ENCODE measurements at regions not wholly inside any gene's neighbourhood (a gene's known extent, or its start where the extent isn't known, plus 50 kb on each side); places are given as distances from the start of the nearest gene placed in this dataset.

GRCh38 chr5:34564710-34565235 is 91.4 kb upstream of the RAI14 start:
- Histone ChIP-seq H3K27me3 (no peaks in the 10 kb centered on the region), H3K9me3 (no peaks in the 10 kb centered on the region), H3K4me1 (peaks cover 0 to 9% (median 0%) of the 10 kb centered on the region in 4 donors), H3K27ac (peak overlapping the region in 1 of 4 donors; percentile 66), H3K4me3 (no peak overlapping the region), H3K36me3 (no peaks in the 10 kb centered on the region)
- TF ChIP-seq EP300 (IDR thresholded peaks at IDR 0.05) = peak in 1 of 2 donors; percentile 20
- no peak for TF ChIP-seq CTCF (IDR thresholded peaks at IDR 0.05)
- TF ChIP-seq POLR2A (IDR thresholded peaks at IDR 0.05) = no peak
- peak in 1 of 2 donors; percentile 15 for DNase-seq (ENCODE audit: low spot score in 2 of 2)
- WGBS, 2 donors = 80 to 86% methylated on average over 15 of the region's 15 CpGs

GRCh38 chr5:34570143-34570542 is 86.0 kb upstream of the RAI14 start:
- no peak overlapping the region for H3K4me3 ChIP-seq
- WGBS, 2 donors = 92 to 96% methylated on average over 6 of the region's 6 CpGs
- H3K9me3 ChIP-seq = no peaks in the 10 kb centered on the region
- no peak overlapping the region for H3K27ac ChIP-seq
- H3K27me3 ChIP-seq = no peaks in the 10 kb centered on the region
- no peaks in the 10 kb centered on the region for H3K36me3 ChIP-seq
- TF ChIP-seq CTCF (IDR thresholded peaks at IDR 0.05) = no peak
- DNase-seq (ENCODE audit: low spot score in 2 of 2) = no peak
- H3K4me1 ChIP-seq = peaks cover 0 to 15% (median 0%) of the 10 kb centered on the region in 4 donors

GRCh38 chr5:34570721-34571676 is 85.1 kb upstream of the RAI14 start:
- Histone ChIP-seq H3K27me3 (no peaks in the 10 kb centered on the region), H3K4me3 (no peak overlapping the region), H3K27ac (peak overlapping the region in 2 of 4 donors; percentile 44 to 46), H3K4me1 (peaks cover 0 to 15% (median 0%) of the 10 kb centered on the region in 4 donors), H3K36me3 (no peaks in the 10 kb centered on the region), H3K9me3 (no peaks in the 10 kb centered on the region)
- DNase-seq (ENCODE audit: low spot score in 2 of 2) = no peak
- TF ChIP-seq CTCF (IDR thresholded peaks at IDR 0.05) (no peak), EP300 (IDR thresholded peaks at IDR 0.05) (no peak), POLR2A (IDR thresholded peaks at IDR 0.05) (no peak)
- 32 to 39% methylated on average over 5 of the region's 5 CpGs for WGBS, 2 donors

GRCh38 chr5:34571677-34572041 is 84.5 kb upstream of the RAI14 start:
- H3K9me3 ChIP-seq = no peaks in the 10 kb centered on the region
- no peak for DNase-seq (ENCODE audit: low spot score in 2 of 2)
- no peak overlapping the region for H3K4me3 ChIP-seq
- no peaks in the 10 kb centered on the region for H3K27me3 ChIP-seq
- TF ChIP-seq CTCF (IDR thresholded peaks at IDR 0.05) (no peak), POLR2A (IDR thresholded peaks at IDR 0.05) (no peak), EP300 (IDR thresholded peaks at IDR 0.05) (no peak)
- H3K4me1 ChIP-seq = peaks cover 0 to 15% (median 0%) of the 10 kb centered on the region in 4 donors
- 88 to 93% methylated on average over 3 of the region's 3 CpGs for WGBS, 2 donors
- peak overlapping the region in 1 of 4 donors; percentile 44 for H3K27ac ChIP-seq
- no peaks in the 10 kb centered on the region for H3K36me3 ChIP-seq

GRCh38 chr5:34574936-34575467 is 81.1 kb upstream of the RAI14 start:
- peaks cover 0 to 15% (median 0%) of the 10 kb centered on the region in 4 donors for H3K4me1 ChIP-seq
- TF ChIP-seq POLR2A (IDR thresholded peaks at IDR 0.05) (no peak), CTCF (IDR thresholded peaks at IDR 0.05) (no peak), EP300 (IDR thresholded peaks at IDR 0.05) (no peak)
- H3K27me3 ChIP-seq = no peaks in the 10 kb centered on the region
- H3K36me3 ChIP-seq = no peaks in the 10 kb centered on the region
- no peaks in the 10 kb centered on the region for H3K9me3 ChIP-seq
- DNase-seq (ENCODE audit: low spot score in 2 of 2) = no peak
- WGBS, 2 donors = 77% methylated on average over 3 of the region's 3 CpGs
- H3K27ac ChIP-seq = no peak overlapping the region
- no peak overlapping the region for H3K4me3 ChIP-seq

Data from tibial nerve (tissue), 4 donors.